ENCODE measurements at regions not wholly inside any gene's neighbourhood (a gene's known extent, or its start where the extent isn't known, plus 50 kb on each side); places are given as distances from the start of the nearest gene placed in this dataset.

- peak; percentile 50; the same call in 1 of the 2 replicates for TF ChIP-seq NKRF (IDR thresholded peaks at IDR 0.05; ENCODE audit: borderline replicate concordance)
- TF ChIP-seq ZNF121 (CRISPR knock-in tag; conservative IDR thresholded peaks at IDR 0.05) = no peak
- TF ChIP-seq ARHGAP35 (IDR thresholded peaks at IDR 0.05; ENCODE audit: partially characterized antibody) = peak; percentile 78
- TF ChIP-seq TCF7 (IDR thresholded peaks at IDR 0.05; ENCODE audit: borderline replicate concordance) = no peak
- TF ChIP-seq SLC30A9 (CRISPR knock-in tag; IDR thresholded peaks at IDR 0.05) = no peak
- TF ChIP-seq CBX1 (IDR thresholded peaks at IDR 0.05; ENCODE audit: low read depth) = 0 out of 2 replicates have a peak, but pooled peaks have one; percentile 79
- TF ChIP-seq PRDM10 (IDR thresholded peaks at IDR 0.05; ENCODE audit: partially characterized antibody) = no peak
- TF ChIP-seq CEBPB (tag; IDR thresholded peaks at IDR 0.05) = no peak
- no peak for TF ChIP-seq ZNF41 (CRISPR knock-in tag; conservative IDR thresholded peaks at IDR 0.05)
- no peak for TF ChIP-seq E2F1 (CRISPR knock-in tag; IDR thresholded peaks at IDR 0.05)
- peak; percentile 92 for TF ChIP-seq JUND (IDR thresholded peaks at IDR 0.05; ENCODE audit: borderline replicate concordance, low read depth, low read length)
- peak; percentile 93 for TF ChIP-seq JUND (tag; IDR thresholded peaks at IDR 0.05; ENCODE audit: borderline replicate concordance, low read depth, low read length)
- no peak for TF ChIP-seq EZH2 (IDR thresholded peaks at IDR 0.05; ENCODE audit: borderline replicate concordance, low read depth, low read length)
- TF ChIP-seq COPS2 (conservative IDR thresholded peaks at IDR 0.05) = no peak
- no peak for TF ChIP-seq CHD2 (IDR thresholded peaks at IDR 0.05; ENCODE audit: low read depth, low read length)
- TF ChIP-seq CBFA2T3 (IDR thresholded peaks at IDR 0.05) = peak; percentile 77
- TF ChIP-seq DLX4 (CRISPR knock-in tag; IDR thresholded peaks at IDR 0.05) = no peak
- no peak for TF ChIP-seq CEBPG (CRISPR knock-in tag; IDR thresholded peaks at IDR 0.05)
- TF ChIP-seq CEBPG (tag; conservative IDR thresholded peaks at IDR 0.05 in 1 of 2, IDR thresholded peaks at IDR 0.05 in 1 of 2) = no peak
- peak; percentile 80 for TF ChIP-seq ZNF384 (IDR thresholded peaks at IDR 0.05; ENCODE audit: low read depth, low read length)
- no peak for TF ChIP-seq CXXC5 (CRISPR knock-in tag; IDR thresholded peaks at IDR 0.05)
Observed at GRCh38 chr10:45495438-45496152, 121.6 kb downstream of the ALOX5 start (continued).

Measured in K562 (cell line).